GM23338 (cell line): ENCODE measurements at regions not wholly inside any gene's neighbourhood (a gene's known extent, or its start where the extent isn't known, plus 50 kb on each side); places are given as distances from the start of the nearest gene placed in this dataset.

Experiments used
- ATAC-seq: fragments of 200-7000 bp; cut with Tn5 transposase; 3 replicates; pipeline ENCODE4 v1.9.1; 2020
- DNase-seq: peaks from one replicate; pipeline ENCODE4 v3.0.0-alpha.2; 2015; ENCODE audit warnings: low spot score
- H2AFZ ChIP-seq: fragments of 200-600 bp; sonication (generic); 2 replicates; pipeline ENCODE4 v1.8.0; 2016; ENCODE audit warnings: antibody characterized with exemption, mild to moderate bottlenecking, moderate library complexity
- H3F3A ChIP-seq: fragments of 200-600 bp; sonication (generic); replicated peaks from 2 replicates; pipeline ENCODE4 v1.8.0; 2017; ENCODE audit warnings: antibody characterized with exemption, mixed run types, low read depth
- H3K27ac ChIP-seq: fragments of 200-600 bp; sonication (generic); 2 replicates; pipeline ENCODE4 v1.6.1; 2016; ENCODE audit warnings: low read depth
- H3K27me3 ChIP-seq: fragments of 200-600 bp; sonication (generic); 2 replicates; pipeline ENCODE4 v1.8.0; 2016; ENCODE audit warnings: mild to moderate bottlenecking, mixed run types, moderate library complexity; ENCODE audit not compliant: insufficient read depth
- H3K36me3 ChIP-seq: fragments of 200-600 bp; sonication (generic); 2 replicates; pipeline ENCODE4 v1.8.0; 2016; ENCODE audit warnings: mild to moderate bottlenecking; ENCODE audit not compliant: insufficient read depth
- H3K4me1 ChIP-seq: fragments of 200-600 bp; sonication (generic); 2 replicates; pipeline ENCODE4 v1.8.0; 2016; ENCODE audit warnings: mild to moderate bottlenecking, moderate library complexity; ENCODE audit not compliant: insufficient read depth
- H3K4me2 ChIP-seq: fragments of 200-600 bp; sonication (generic); 2 replicates; pipeline ENCODE4 v1.7.1; 2017; ENCODE audit warnings: mixed run types
- H3K4me3 ChIP-seq: fragments of 200-600 bp; sonication (generic); 2 replicates; pipeline ENCODE4 v1.6.1; 2016; ENCODE audit warnings: mixed run types
- H3K79me2 ChIP-seq: fragments of 200-600 bp; sonication (generic); replicated peaks from 2 replicates; pipeline ENCODE4 v1.8.0; 2017; ENCODE audit warnings: mild to moderate bottlenecking; ENCODE audit not compliant: insufficient read depth
- H3K9me2 ChIP-seq: fragments of 200-600 bp; sonication (generic); 2 replicates; pipeline ENCODE4 v1.8.0; 2017; ENCODE audit not compliant: insufficient read depth
- H4K20me1 ChIP-seq: fragments of 200-600 bp; sonication (generic); replicated peaks from 2 replicates; pipeline ENCODE4 v1.8.0; 2017; ENCODE audit warnings: mild to moderate bottlenecking; ENCODE audit not compliant: insufficient read depth
- H3K27ac Mint-ChIP-seq: 2 replicates; pipeline ENCODE4 v1.8.0; 2020; ENCODE audit warnings: inconsistent platforms, mild to moderate bottlenecking, moderate library complexity, mixed read lengths
- H3K27me3 Mint-ChIP-seq: 3 replicates; pipeline ENCODE4 v1.8.0; 2022; ENCODE audit warnings: low read depth, mild to moderate bottlenecking, moderate library complexity, mixed read lengths, inconsistent platforms; ENCODE audit not compliant: insufficient read depth, poor library complexity
- H3K36me3 Mint-ChIP-seq: 3 replicates; pipeline ENCODE4 v1.8.0; 2021; ENCODE audit warnings: low read depth, mild to moderate bottlenecking, inconsistent platforms, moderate library complexity, mixed read lengths
- H3K4me1 Mint-ChIP-seq: 3 replicates; pipeline ENCODE4 v1.8.0; 2020; ENCODE audit warnings: mild to moderate bottlenecking, inconsistent platforms, mixed read lengths
- H3K4me3 Mint-ChIP-seq: 3 replicates; pipeline ENCODE4 v1.8.0; 2021; ENCODE audit warnings: moderate library complexity, mild to moderate bottlenecking, inconsistent platforms, mixed read lengths
- H3K9me3 Mint-ChIP-seq: 3 replicates; pipeline ENCODE4 v1.8.0; 2020; ENCODE audit warnings: moderate library complexity, mild to moderate bottlenecking, inconsistent platforms, mixed read lengths
- CREB1 ChIP-seq: fragments of 250-450 bp; sonication (Bioruptor Pico); IDR thresholded peaks from 2 replicates; pipeline ENCODE4 v1.5.0; 2020; ENCODE audit warnings: low read depth, mild to moderate bottlenecking, moderate library complexity
- STAT1 ChIP-seq: IDR thresholded peaks from one replicate; pipeline ENCODE4 v1.6.1; 2016; ENCODE audit warnings: antibody characterized with exemption; ENCODE audit not compliant: unreplicated experiment
- ZNF114 ChIP-seq: fragments of 250-450 bp; sonication (Bioruptor Pico); IDR thresholded peaks from 2 replicates; pipeline ENCODE4 v1.5.0; 2020; ENCODE audit warnings: mild to moderate bottlenecking, moderate library complexity
- ZNF331 ChIP-seq: fragments of 250-450 bp; sonication (Bioruptor Pico); IDR thresholded peaks from 2 replicates; pipeline ENCODE4 v1.5.0; 2020; ENCODE audit warnings: low read depth, mild to moderate bottlenecking, moderate library complexity
- TF ChIP-seq, protein P1 (sequence below), 2 experiments: fragments of 200-600 bp in 1 of 2; sonication (generic) in 1 of 2; conservative IDR thresholded peaks; 2 replicates each; pipeline versions ENCODE4 v1.5.1 to v1.6.1; 2016 to 2017; ENCODE audit warnings: antibody characterized with exemption in 2 of 2, low read depth in 2 of 2, mild to moderate bottlenecking in 2 of 2, moderate library complexity in 1 of 2
- TF ChIP-seq, protein P2 (sequence below): IDR thresholded peaks from one replicate; pipeline ENCODE4 v1.6.1; 2018; ENCODE audit warnings: antibody characterized with exemption; ENCODE audit not compliant: unreplicated experiment

DNA sequence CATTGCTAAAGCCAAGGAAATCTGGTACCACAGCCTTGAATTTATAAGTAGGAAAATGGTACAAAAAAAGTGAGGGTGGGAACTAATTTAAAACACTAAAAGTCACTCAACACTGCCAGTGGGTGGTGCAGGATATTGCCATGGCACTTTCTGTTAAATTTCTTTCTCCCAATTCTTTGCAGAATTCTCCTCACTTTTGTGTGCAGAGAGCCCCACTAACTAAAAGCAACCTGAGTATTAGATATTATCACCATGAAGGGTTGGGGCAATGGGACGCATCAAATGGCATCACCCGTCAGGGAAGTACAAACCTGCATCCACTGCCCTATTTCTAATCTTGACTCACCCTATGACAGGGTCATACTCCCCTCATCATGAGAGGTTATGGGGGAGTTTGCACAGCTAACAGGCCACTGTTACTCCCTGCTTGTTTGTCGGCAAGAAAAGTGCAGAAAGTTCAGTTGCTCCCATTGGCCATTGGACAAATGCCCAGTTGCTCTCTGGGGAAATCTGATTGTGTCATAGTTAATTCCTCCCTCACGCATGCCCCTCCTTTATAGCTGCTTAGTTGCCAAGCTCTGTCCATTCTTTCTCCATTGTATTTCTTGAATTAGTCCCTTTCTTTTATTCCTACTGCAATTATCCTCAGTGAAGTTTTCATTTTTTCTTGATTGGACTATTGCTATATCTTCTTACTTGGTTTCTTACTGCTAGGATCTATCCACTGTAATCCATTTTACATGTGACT is 93.8 kb upstream of the BLID start:
- Histone ChIP-seq H3F3A (no peaks in the 10 kb centered on the region), H3K36me3 (no peaks in the 10 kb centered on the region), H2AFZ (no peak overlapping the region), H3K79me2 (no peaks in the 10 kb centered on the region), H3K27ac (no peak overlapping the region), H3K4me2 (no peak overlapping the region), H3K4me3 (no peak overlapping the region), H4K20me1 (no peaks in the 10 kb centered on the region), H3K4me1 (no peaks in the 10 kb centered on the region), H3K9me2 (0 out of 2 replicates have a peak, but pooled peaks cover 5% of the 10 kb centered on the region), H3K27me3 (no peaks in the 10 kb centered on the region)
- DNase-seq (no peak), ATAC-seq (no peak)
- TF ChIP-seq, protein P1, sequence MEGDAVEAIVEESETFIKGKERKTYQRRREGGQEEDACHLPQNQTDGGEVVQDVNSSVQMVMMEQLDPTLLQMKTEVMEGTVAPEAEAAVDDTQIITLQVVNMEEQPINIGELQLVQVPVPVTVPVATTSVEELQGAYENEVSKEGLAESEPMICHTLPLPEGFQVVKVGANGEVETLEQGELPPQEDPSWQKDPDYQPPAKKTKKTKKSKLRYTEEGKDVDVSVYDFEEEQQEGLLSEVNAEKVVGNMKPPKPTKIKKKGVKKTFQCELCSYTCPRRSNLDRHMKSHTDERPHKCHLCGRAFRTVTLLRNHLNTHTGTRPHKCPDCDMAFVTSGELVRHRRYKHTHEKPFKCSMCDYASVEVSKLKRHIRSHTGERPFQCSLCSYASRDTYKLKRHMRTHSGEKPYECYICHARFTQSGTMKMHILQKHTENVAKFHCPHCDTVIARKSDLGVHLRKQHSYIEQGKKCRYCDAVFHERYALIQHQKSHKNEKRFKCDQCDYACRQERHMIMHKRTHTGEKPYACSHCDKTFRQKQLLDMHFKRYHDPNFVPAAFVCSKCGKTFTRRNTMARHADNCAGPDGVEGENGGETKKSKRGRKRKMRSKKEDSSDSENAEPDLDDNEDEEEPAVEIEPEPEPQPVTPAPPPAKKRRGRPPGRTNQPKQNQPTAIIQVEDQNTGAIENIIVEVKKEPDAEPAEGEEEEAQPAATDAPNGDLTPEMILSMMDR (conservative IDR thresholded peaks at IDR 0.05; ENCODE audit: low read depth in 2 of 2), result no peak
- TF ChIP-seq ZNF114, result no peak
- no peak for TF ChIP-seq ZNF331 (CRISPR knock-in tag)
- TF ChIP-seq, protein P2, sequence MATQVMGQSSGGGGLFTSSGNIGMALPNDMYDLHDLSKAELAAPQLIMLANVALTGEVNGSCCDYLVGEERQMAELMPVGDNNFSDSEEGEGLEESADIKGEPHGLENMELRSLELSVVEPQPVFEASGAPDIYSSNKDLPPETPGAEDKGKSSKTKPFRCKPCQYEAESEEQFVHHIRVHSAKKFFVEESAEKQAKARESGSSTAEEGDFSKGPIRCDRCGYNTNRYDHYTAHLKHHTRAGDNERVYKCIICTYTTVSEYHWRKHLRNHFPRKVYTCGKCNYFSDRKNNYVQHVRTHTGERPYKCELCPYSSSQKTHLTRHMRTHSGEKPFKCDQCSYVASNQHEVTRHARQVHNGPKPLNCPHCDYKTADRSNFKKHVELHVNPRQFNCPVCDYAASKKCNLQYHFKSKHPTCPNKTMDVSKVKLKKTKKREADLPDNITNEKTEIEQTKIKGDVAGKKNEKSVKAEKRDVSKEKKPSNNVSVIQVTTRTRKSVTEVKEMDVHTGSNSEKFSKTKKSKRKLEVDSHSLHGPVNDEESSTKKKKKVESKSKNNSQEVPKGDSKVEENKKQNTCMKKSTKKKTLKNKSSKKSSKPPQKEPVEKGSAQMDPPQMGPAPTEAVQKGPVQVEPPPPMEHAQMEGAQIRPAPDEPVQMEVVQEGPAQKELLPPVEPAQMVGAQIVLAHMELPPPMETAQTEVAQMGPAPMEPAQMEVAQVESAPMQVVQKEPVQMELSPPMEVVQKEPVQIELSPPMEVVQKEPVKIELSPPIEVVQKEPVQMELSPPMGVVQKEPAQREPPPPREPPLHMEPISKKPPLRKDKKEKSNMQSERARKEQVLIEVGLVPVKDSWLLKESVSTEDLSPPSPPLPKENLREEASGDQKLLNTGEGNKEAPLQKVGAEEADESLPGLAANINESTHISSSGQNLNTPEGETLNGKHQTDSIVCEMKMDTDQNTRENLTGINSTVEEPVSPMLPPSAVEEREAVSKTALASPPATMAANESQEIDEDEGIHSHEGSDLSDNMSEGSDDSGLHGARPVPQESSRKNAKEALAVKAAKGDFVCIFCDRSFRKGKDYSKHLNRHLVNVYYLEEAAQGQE, result no peak
- H3K4me3 Mint-ChIP-seq, result no peak overlapping the region
- H3K9me3 Mint-ChIP-seq, result 0 out of 3 replicates have a peak, but pooled peaks cover 4% of the 10 kb centered on the region
- H3K27ac Mint-ChIP-seq, result no peak overlapping the region
- H3K36me3 Mint-ChIP-seq, result no peaks in the 10 kb centered on the region
- H3K27me3 Mint-ChIP-seq, result peaks cover 4% of the 10 kb centered on the region
- peaks cover 3% of the 10 kb centered on the region; the same call in 2 of the 3 replicates for H3K4me1 Mint-ChIP-seq

DNA sequence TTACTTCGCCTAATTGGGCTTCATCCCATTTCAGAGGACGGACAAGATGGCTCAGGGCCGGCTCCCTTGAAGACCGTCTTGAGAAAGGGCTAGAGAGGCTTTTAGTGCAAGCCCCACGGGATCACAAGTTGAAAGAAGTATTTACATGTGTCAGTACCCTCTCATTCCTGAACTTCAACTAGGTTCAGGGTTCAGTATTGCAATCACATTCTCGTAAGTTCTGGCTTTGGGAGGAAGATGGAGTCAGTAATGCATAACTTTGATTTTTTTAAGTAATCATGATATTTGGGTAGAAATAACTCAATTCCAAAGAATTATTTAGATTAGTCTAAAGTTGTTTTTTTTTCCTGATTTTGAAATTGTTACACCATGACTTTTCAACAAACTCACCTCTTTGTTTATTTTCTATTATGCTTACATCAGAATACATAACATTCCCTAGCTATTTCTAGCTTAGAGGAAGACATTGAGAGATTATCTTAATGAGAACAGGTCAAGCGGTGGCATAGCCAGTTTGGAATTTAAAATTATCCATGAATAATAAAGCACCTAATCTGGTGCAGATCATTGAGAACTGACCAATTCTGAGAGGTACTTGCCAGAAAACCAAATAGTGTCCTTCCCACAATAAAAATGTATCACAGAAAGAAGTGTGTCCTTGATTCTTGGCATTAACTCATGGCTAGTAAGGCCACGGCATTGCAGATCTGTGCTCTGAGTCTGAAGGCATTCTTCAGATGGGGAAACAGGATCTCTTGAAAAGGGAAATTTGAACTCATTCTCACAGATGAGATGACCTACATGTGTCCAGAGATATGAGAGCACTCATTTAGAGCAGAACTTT is 92.1 kb upstream of the BLID start:
- Histone ChIP-seq H3K4me1 (no peaks in the 10 kb centered on the region), H3F3A (no peaks in the 10 kb centered on the region), H3K4me2 (no peak overlapping the region), H4K20me1 (no peaks in the 10 kb centered on the region), H3K79me2 (no peaks in the 10 kb centered on the region), H2AFZ (no peak overlapping the region), H3K4me3 (no peak overlapping the region), H3K27ac (no peak overlapping the region), H3K36me3 (no peaks in the 10 kb centered on the region), H3K9me2 (0 out of 2 replicates have a peak, but pooled peaks cover 5% of the 10 kb centered on the region), H3K27me3 (no peaks in the 10 kb centered on the region)
- Mint-ChIP-seq H3K27ac (no peak overlapping the region), H3K9me3 (no peaks in the 10 kb centered on the region), H3K4me1 (no peaks in the 10 kb centered on the region; the same call in 2 of the 3 replicates), H3K27me3 (peaks cover 4% of the 10 kb centered on the region), H3K36me3 (no peaks in the 10 kb centered on the region), H3K4me3 (no peak overlapping the region)
- ATAC-seq (no peak), DNase-seq (no peak)
- TF ChIP-seq ZNF331 (CRISPR knock-in tag) (no peak), STAT1 (no peak), CREB1 (CRISPR knock-in tag) (no peak)
- TF ChIP-seq, protein P1 (conservative IDR thresholded peaks at IDR 0.05; ENCODE audit: low read depth in 2 of 2), result no peak
